ENCODE measurements at regions not wholly inside any gene's neighbourhood (a gene's known extent, or its start where the extent isn't known, plus 50 kb on each side); places are given as distances from the start of the nearest gene placed in this dataset.

DNA sequence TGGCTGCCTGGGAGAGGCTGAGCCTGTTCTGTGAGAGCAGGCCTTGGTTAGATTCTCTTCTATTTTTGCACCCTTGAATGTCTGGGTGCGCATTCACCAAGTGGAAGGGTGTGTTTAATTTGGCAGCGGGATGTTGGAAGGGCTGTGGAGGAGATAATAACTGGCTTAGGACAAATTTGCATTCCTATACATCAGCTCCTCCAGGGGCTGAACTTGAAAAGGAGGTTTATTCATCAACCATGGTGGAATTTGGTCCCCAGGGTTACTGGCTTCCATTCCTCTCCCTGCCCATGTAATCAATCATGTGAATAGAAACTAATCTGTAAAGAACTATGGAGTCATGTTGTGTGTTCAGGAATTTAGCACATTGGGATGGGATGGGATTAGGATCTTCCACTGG lies 100.2 kb upstream of the FOXF1 start:
- TF ChIP-seq SMC3 (IDR thresholded peaks at IDR 0.05; ENCODE audit: borderline replicate concordance, low read length) (no peak), MXI1 (IDR thresholded peaks at IDR 0.05; ENCODE audit: low read depth, low read length) (no peak)
- TF ChIP-seq, protein P1, sequence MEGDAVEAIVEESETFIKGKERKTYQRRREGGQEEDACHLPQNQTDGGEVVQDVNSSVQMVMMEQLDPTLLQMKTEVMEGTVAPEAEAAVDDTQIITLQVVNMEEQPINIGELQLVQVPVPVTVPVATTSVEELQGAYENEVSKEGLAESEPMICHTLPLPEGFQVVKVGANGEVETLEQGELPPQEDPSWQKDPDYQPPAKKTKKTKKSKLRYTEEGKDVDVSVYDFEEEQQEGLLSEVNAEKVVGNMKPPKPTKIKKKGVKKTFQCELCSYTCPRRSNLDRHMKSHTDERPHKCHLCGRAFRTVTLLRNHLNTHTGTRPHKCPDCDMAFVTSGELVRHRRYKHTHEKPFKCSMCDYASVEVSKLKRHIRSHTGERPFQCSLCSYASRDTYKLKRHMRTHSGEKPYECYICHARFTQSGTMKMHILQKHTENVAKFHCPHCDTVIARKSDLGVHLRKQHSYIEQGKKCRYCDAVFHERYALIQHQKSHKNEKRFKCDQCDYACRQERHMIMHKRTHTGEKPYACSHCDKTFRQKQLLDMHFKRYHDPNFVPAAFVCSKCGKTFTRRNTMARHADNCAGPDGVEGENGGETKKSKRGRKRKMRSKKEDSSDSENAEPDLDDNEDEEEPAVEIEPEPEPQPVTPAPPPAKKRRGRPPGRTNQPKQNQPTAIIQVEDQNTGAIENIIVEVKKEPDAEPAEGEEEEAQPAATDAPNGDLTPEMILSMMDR (IDR thresholded peaks at IDR 0.05 in 2 of 3, conservative IDR thresholded peaks at IDR 0.05 in 1 of 3; ENCODE audit: control insufficient read depth in 2 of 3, extremely low read depth in 1 of 3, insufficient read depth in 1 of 3, low read depth in 3 of 3, low read length in 3 of 3): no peak

All from GM12878 (cell line).